CD4-positive, alpha-beta memory T cell (primary cell): ENCODE measurements at regions not wholly inside any gene's neighbourhood (a gene's known extent, or its start where the extent isn't known, plus 50 kb on each side); places are given as distances from the start of the nearest gene placed in this dataset.

ENCODE experiments used
- CTCF ChIA-PET: fragments of 350-600 bp; sonication (Branson Sonifier 250); formaldehyde crosslinking; loops from one replicate; lab custom pipeline; 2021; ENCODE audit warnings: inconsistent platforms; ENCODE audit not compliant: partially characterized antibody; lab: Charles Lee
- POLR2A ChIA-PET: fragments of 350-600 bp; sonication (Branson Sonifier 250); formaldehyde crosslinking; loops from one replicate; lab custom pipeline; 2021; ENCODE audit not compliant: partially characterized antibody; lab: Charles Lee
- DNase-seq, 5 donors: peaks; one replicate each; pipeline versions ENCODE4 v3.0.0 to v3.0.0-alpha.2; 2020 to 2022; ENCODE audit warnings: mixed read lengths in 1 of 5
- H3K27ac ChIP-seq: one replicate; pipeline ENCODE4 v1.7.0; 2013; ENCODE audit warnings: low read depth, low read length
- H3K27me3 ChIP-seq: 2 replicates; pipeline ENCODE4 v1.7.0; 2013; ENCODE audit warnings: mild to moderate bottlenecking, low read length, moderate library complexity; ENCODE audit not compliant: insufficient read depth
- H3K36me3 ChIP-seq: 2 replicates; pipeline ENCODE4 v1.7.0; 2013; ENCODE audit warnings: mild to moderate bottlenecking, low read length, moderate library complexity; ENCODE audit not compliant: insufficient read depth
- H3K4me1 ChIP-seq: 2 replicates; pipeline ENCODE4 v1.7.0; 2013; ENCODE audit warnings: mild to moderate bottlenecking, low read length, moderate library complexity; ENCODE audit not compliant: insufficient read depth
- H3K4me3 ChIP-seq, 2 donors: one replicate each; pipeline ENCODE4 v1.7.0; 2013; ENCODE audit warnings: low read length in 2 of 2, mild to moderate bottlenecking in 1 of 2
- H3K9me3 ChIP-seq, 2 donors: one replicate each; pipeline ENCODE4 v1.7.0; 2013; ENCODE audit warnings: low read length in 2 of 2, control low read depth in 1 of 2; ENCODE audit not compliant: control insufficient read depth in 1 of 2
- H3K27ac Mint-ChIP-seq, 7 donors: one replicate each; pipeline ENCODE4 v1.8.0; 2020 to 2021; ENCODE audit warnings: mixed read lengths in 7 of 7, mild to moderate bottlenecking in 6 of 7, inconsistent platforms in 3 of 7, moderate library complexity in 3 of 7
- H3K27me3 Mint-ChIP-seq, 2 donors: one replicate each; pipeline ENCODE4 v1.8.0; 2020 to 2021; ENCODE audit warnings: mixed read lengths in 2 of 2
- H3K36me3 Mint-ChIP-seq, 2 donors: one replicate each; pipeline ENCODE4 v1.8.0; 2020 to 2021; ENCODE audit warnings: mixed read lengths in 2 of 2, inconsistent platforms in 1 of 2, mild to moderate bottlenecking in 1 of 2
- H3K4me1 Mint-ChIP-seq, 4 donors: one replicate each; pipeline ENCODE4 v1.8.0; 2020 to 2021; ENCODE audit warnings: mixed read lengths in 4 of 4, mild to moderate bottlenecking in 1 of 4
- H3K4me3 Mint-ChIP-seq, 8 donors: one replicate each; pipeline ENCODE4 v1.8.0; 2020 to 2021; ENCODE audit warnings: mixed read lengths in 8 of 8, mild to moderate bottlenecking in 7 of 8, moderate library complexity in 6 of 8, inconsistent platforms in 3 of 8
- H3K9me3 Mint-ChIP-seq, 8 donors: one replicate each; pipeline ENCODE4 v1.8.0; 2020 to 2021; ENCODE audit warnings: mixed read lengths in 8 of 8, mild to moderate bottlenecking in 5 of 8, inconsistent platforms in 3 of 8, moderate library complexity in 1 of 8
- intact Hi-C: fragments of 100-400 bp; cut with micrococcal nuclease; formaldehyde crosslinking; loops from one replicate; pipeline ENCODE4 v1.15.1; 2023

- Mint-ChIP-seq H3K27me3 (no peaks in the 10 kb centered on the region), H3K27ac (no peak overlapping the region), H3K36me3 (no peaks in the 10 kb centered on the region), H3K4me3 (no peak overlapping the region), H3K9me3 (peaks cover 0 to 14% (median 8%) of the 10 kb centered on the region in 8 donors), H3K4me1 (no peaks in the 10 kb centered on the region)
- DNase-seq, result no peak
- Histone ChIP-seq H3K36me3 (no peaks in the 10 kb centered on the region), H3K4me3 (no peak overlapping the region), H3K4me1 (no peaks in the 10 kb centered on the region), H3K27me3 (no peaks in the 10 kb centered on the region), H3K27ac (no peak overlapping the region), H3K9me3 (no peaks in the 10 kb centered on the region)
- ChIA-PET POLR2A (no interaction called here), CTCF (no interaction called here)
- intact Hi-C loops, result no loop called here
Observed at GRCh38 chr7:49324707-49325106, 400.4 kb downstream of the CDC14C start.

GRCh38 chr7:49325571-49325970 is 401.2 kb downstream of the CDC14C start:
- Mint-ChIP-seq H3K27me3 (no peaks in the 10 kb centered on the region), H3K4me3 (no peak overlapping the region), H3K36me3 (no peaks in the 10 kb centered on the region), H3K9me3 (peaks cover 0 to 14% (median 9%) of the 10 kb centered on the region in 8 donors), H3K4me1 (no peaks in the 10 kb centered on the region), H3K27ac (no peak overlapping the region)
- no peaks in the 10 kb centered on the region for H3K4me1 ChIP-seq
- no peak overlapping the region for H3K27ac ChIP-seq
- ChIA-PET CTCF (no interaction called here), POLR2A (no interaction called here)
- H3K4me3 ChIP-seq, result no peak overlapping the region
- no peaks in the 10 kb centered on the region for H3K9me3 ChIP-seq
- H3K36me3 ChIP-seq, result no peaks in the 10 kb centered on the region
- intact Hi-C loops, result no loop called here
- DNase-seq, result no peak
- H3K27me3 ChIP-seq, result no peaks in the 10 kb centered on the region

DNA sequence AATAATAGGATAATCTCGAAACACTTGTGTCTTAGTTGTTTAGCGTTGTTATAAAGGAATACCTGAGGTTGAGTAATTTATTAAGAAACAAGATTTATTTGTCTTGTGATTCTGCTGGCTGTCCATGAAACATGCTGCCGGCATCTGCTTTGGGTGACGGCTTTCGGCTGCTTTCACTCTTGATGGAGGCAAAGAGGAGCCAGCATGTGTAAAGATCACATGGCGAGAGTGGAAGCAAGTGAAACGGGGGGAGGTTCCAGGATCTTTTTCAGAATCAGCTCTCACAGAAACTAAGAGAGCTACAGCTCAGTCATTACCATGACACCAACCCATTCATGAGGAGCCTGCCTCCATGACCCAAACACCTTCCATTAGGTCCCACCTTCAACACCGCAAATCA is 402.8 kb downstream of the CDC14C start:
- Mint-ChIP-seq H3K4me1 (no peaks in the 10 kb centered on the region), H3K36me3 (no peaks in the 10 kb centered on the region), H3K4me3 (no peak overlapping the region), H3K9me3 (peaks cover 0 to 14% (median 8%) of the 10 kb centered on the region in 8 donors), H3K27ac (no peak overlapping the region), H3K27me3 (no peaks in the 10 kb centered on the region)
- Histone ChIP-seq H3K9me3 (no peaks in the 10 kb centered on the region), H3K27ac (no peak overlapping the region), H3K36me3 (no peaks in the 10 kb centered on the region), H3K4me3 (no peak overlapping the region), H3K27me3 (no peaks in the 10 kb centered on the region), H3K4me1 (no peaks in the 10 kb centered on the region)
- ChIA-PET CTCF (no interaction called here), POLR2A (no interaction called here)
- no peak for DNase-seq
- intact Hi-C loops, result no loop called here

DNA sequence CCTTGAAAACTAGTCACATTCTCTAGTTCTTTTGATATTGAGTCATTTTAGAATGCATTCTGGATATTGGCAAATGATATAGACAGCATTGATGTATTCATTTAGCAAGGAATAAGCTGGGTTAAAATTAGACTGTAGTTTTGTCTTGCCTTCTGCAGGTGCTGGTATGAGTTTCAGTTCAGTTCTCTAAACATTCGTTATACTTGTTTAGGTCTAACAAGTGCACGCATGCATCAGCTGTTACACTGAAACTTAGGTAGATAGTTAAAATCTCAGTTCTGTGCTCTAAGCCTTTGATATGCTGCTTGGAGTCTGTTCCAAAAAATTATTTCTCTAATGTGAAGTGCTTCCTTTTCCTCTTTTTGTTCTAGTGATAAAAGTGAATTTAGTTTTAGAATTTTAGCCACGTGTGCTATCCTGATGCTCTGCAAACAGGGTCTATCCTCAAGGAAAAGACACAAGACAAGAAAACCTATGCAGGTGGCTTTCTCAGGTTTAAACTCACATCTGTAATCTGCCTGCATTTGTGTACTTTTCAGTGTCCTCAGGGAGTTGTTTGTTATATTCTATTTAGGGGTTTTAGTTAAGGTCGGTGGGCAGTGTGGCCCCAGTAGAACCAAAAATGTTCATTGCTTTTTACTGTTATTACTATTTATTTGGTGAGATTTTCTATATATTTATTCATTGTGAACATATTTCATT is 409.0 kb downstream of the CDC14C start:
- no peaks in the 10 kb centered on the region for H3K9me3 ChIP-seq
- Mint-ChIP-seq H3K9me3 (peaks cover 0 to 11% (median 6%) of the 10 kb centered on the region in 8 donors), H3K4me3 (no peak overlapping the region), H3K4me1 (no peaks in the 10 kb centered on the region), H3K36me3 (no peaks in the 10 kb centered on the region), H3K27me3 (no peaks in the 10 kb centered on the region), H3K27ac (no peak overlapping the region)
- H3K27ac ChIP-seq, result no peak overlapping the region
- H3K4me1 ChIP-seq, result no peaks in the 10 kb centered on the region
- no peak for DNase-seq
- POLR2A ChIA-PET, result no interaction called here
- no peaks in the 10 kb centered on the region for H3K36me3 ChIP-seq
- no peak overlapping the region for H3K4me3 ChIP-seq
- CTCF ChIA-PET, result no interaction called here
- H3K27me3 ChIP-seq, result no peaks in the 10 kb centered on the region
- intact Hi-C loops, result no loop called here

- Mint-ChIP-seq H3K4me1 (no peaks in the 10 kb centered on the region), H3K27ac (no peak overlapping the region), H3K36me3 (no peaks in the 10 kb centered on the region), H3K27me3 (no peaks in the 10 kb centered on the region), H3K4me3 (no peak overlapping the region), H3K9me3 (peaks cover 0 to 11% (median 3%) of the 10 kb centered on the region in 8 donors)
- intact Hi-C loops, result no loop called here
- ChIA-PET POLR2A (no interaction called here), CTCF (no interaction called here)
- no peak overlapping the region for H3K27ac ChIP-seq
- H3K4me1 ChIP-seq, result no peaks in the 10 kb centered on the region
- H3K36me3 ChIP-seq, result no peaks in the 10 kb centered on the region
- DNase-seq, result no peak
- peaks cover 0 to 4% of the 10 kb centered on the region in 2 donors for H3K9me3 ChIP-seq
- no peaks in the 10 kb centered on the region for H3K27me3 ChIP-seq
- H3K4me3 ChIP-seq, result no peak overlapping the region
Observed at GRCh38 chr7:49341849-49342248, 417.5 kb downstream of the CDC14C start.

GRCh38 chr7:49344556-49344955 is 420.2 kb downstream of the CDC14C start:
- ChIA-PET CTCF (no interaction called here), POLR2A (no interaction called here)
- Histone ChIP-seq H3K27me3 (no peaks in the 10 kb centered on the region), H3K36me3 (no peaks in the 10 kb centered on the region), H3K4me3 (no peak overlapping the region), H3K9me3 (peaks cover 0 to 4% of the 10 kb centered on the region in 2 donors), H3K27ac (no peak overlapping the region), H3K4me1 (no peaks in the 10 kb centered on the region)
- Mint-ChIP-seq H3K27ac (no peak overlapping the region), H3K36me3 (no peaks in the 10 kb centered on the region), H3K27me3 (no peaks in the 10 kb centered on the region), H3K4me3 (no peak overlapping the region), H3K4me1 (no peaks in the 10 kb centered on the region), H3K9me3 (peaks cover 0 to 8% (median 3%) of the 10 kb centered on the region in 8 donors)
- intact Hi-C loops, result no loop called here
- no peak for DNase-seq

GRCh38 chr7:49346195-49346899 is 422.0 kb downstream of the CDC14C start:
- no peaks in the 10 kb centered on the region for H3K36me3 ChIP-seq
- intact Hi-C loops, result no loop called here
- no peaks in the 10 kb centered on the region for H3K4me1 ChIP-seq
- no peaks in the 10 kb centered on the region for H3K27me3 Mint-ChIP-seq
- no peak overlapping the region for H3K27ac ChIP-seq
- H3K9me3 Mint-ChIP-seq, result peaks cover 0 to 7% (median 3%) of the 10 kb centered on the region in 8 donors
- DNase-seq, result no peak
- H3K27ac Mint-ChIP-seq, result no peak overlapping the region
- H3K4me1 Mint-ChIP-seq, result no peaks in the 10 kb centered on the region
- peaks cover 0 to 4% of the 10 kb centered on the region in 2 donors for H3K9me3 ChIP-seq
- POLR2A ChIA-PET, result no interaction called here
- CTCF ChIA-PET, result no interaction called here
- no peak overlapping the region for H3K4me3 ChIP-seq
- no peaks in the 10 kb centered on the region for H3K36me3 Mint-ChIP-seq
- no peaks in the 10 kb centered on the region for H3K27me3 ChIP-seq
- no peak overlapping the region for H3K4me3 Mint-ChIP-seq
